WTC11 (cell line): ENCODE measurements at regions not wholly inside any gene's neighbourhood (a gene's known extent, or its start where the extent isn't known, plus 50 kb on each side); places are given as distances from the start of the nearest gene placed in this dataset.
A peak's percentile ranks its signal among the peaks of the same experiment; 100 is the strongest.

Source experiments
- ATAC-seq: fragments of 200-7000 bp; cut with Tn5 transposase; 2 replicates; pipeline ENCODE4 v1.10.0; 2021; ENCODE audit warnings: mild to moderate bottlenecking, moderate library complexity
- CTCF ChIA-PET: fragments of 300-600 bp; sonication (Branson Sonifier 250); formaldehyde crosslinking; loops from one replicate; lab custom pipeline; 2021; ENCODE audit warnings: antibody characterized with exemption; lab: Charles Lee
- POLR2A ChIA-PET: fragments of 350-600 bp; sonication (Branson Sonifier 250); formaldehyde crosslinking; loops from one replicate; lab custom pipeline; 2021; ENCODE audit warnings: antibody characterized with exemption; lab: Charles Lee
- DNase-seq: peaks from one replicate; pipeline ENCODE4 v3.0.0; 2021; ENCODE audit warnings: low spot score
- H3K27ac Mint-ChIP-seq: 2 replicates; pipeline ENCODE4 v1.8.0; 2021; ENCODE audit warnings: mixed read lengths
- H3K27me3 Mint-ChIP-seq: 2 replicates; pipeline ENCODE4 v1.8.0; 2021; ENCODE audit warnings: low read depth, mild to moderate bottlenecking, moderate library complexity, mixed read lengths
- H3K36me3 Mint-ChIP-seq: 2 replicates; pipeline ENCODE4 v1.8.0; 2021; ENCODE audit warnings: mixed read lengths
- H3K4me1 Mint-ChIP-seq: 2 replicates; pipeline ENCODE4 v1.8.0; 2022; ENCODE audit warnings: mixed read lengths
- H3K4me3 Mint-ChIP-seq: 2 replicates; pipeline ENCODE4 v1.8.0; 2021; ENCODE audit warnings: mild to moderate bottlenecking, moderate library complexity, mixed read lengths
- H3K9me3 Mint-ChIP-seq: 2 replicates; pipeline ENCODE4 v1.8.0; 2021; ENCODE audit warnings: mixed read lengths
- ATF1 ChIP-seq: sonication (generic); formaldehyde crosslinking; IDR thresholded peaks from 2 replicates; pipeline ENCODE4 v1.8.1; 2023; ENCODE audit warnings: mild to moderate bottlenecking, moderate library complexity, missing genetic modification reagents
- ATF3 ChIP-seq: sonication (generic); formaldehyde crosslinking; conservative IDR thresholded peaks from 2 replicates; pipeline ENCODE4 v1.8.1; 2022; ENCODE audit warnings: mild to moderate bottlenecking, missing genetic modification reagents
- ATF6 ChIP-seq: sonication (generic); formaldehyde crosslinking; IDR thresholded peaks from 2 replicates; pipeline ENCODE4 v1.8.1; 2023; ENCODE audit warnings: mild to moderate bottlenecking, missing genetic modification reagents
- CBFB ChIP-seq: sonication (generic); formaldehyde crosslinking; IDR thresholded peaks from 2 replicates; pipeline ENCODE4 v1.8.1; 2022; ENCODE audit warnings: mild to moderate bottlenecking, low read depth, missing genetic modification reagents
- CDX4 ChIP-seq: fragments of 250-450 bp; sonication (Bioruptor Pico); IDR thresholded peaks from 2 replicates; pipeline ENCODE4 v1.9.0; 2021; ENCODE audit warnings: moderate library complexity, mild to moderate bottlenecking, inconsistent platforms, borderline replicate concordance
- E2F5 ChIP-seq: sonication (generic); formaldehyde crosslinking; IDR thresholded peaks from 2 replicates; pipeline ENCODE4 v1.8.1; 2022; ENCODE audit warnings: mild to moderate bottlenecking, moderate library complexity, missing genetic modification reagents
- EMX1 ChIP-seq: fragments of 250-450 bp; sonication (Bioruptor Pico); IDR thresholded peaks from 2 replicates; pipeline ENCODE4 v1.8.0; 2021; ENCODE audit warnings: mild to moderate bottlenecking
- ERG ChIP-seq: fragments of 250-450 bp; sonication (Bioruptor Pico); IDR thresholded peaks from 2 replicates; pipeline ENCODE4 v1.8.0; 2021; ENCODE audit warnings: mild to moderate bottlenecking
- FOXJ3 ChIP-seq: sonication (generic); formaldehyde crosslinking; IDR thresholded peaks from 2 replicates; pipeline ENCODE4 v1.9.0; 2021; ENCODE audit warnings: missing genetic modification reagents, mild to moderate bottlenecking, borderline replicate concordance
- GABPB1 ChIP-seq: sonication (generic); formaldehyde crosslinking; IDR thresholded peaks from 2 replicates; pipeline ENCODE4 v1.8.1; 2023; ENCODE audit warnings: mild to moderate bottlenecking, missing genetic modification reagents
- IRF1 ChIP-seq: sonication (generic); formaldehyde crosslinking; IDR thresholded peaks from 2 replicates; pipeline ENCODE4 v1.8.0; 2023; ENCODE audit warnings: missing genetic modification reagents
- IRF2 ChIP-seq: sonication (generic); formaldehyde crosslinking; IDR thresholded peaks from 2 replicates; pipeline ENCODE4 v1.8.0; 2022; ENCODE audit warnings: low read depth, missing genetic modification reagents, borderline replicate concordance
- MAX ChIP-seq: sonication (generic); formaldehyde crosslinking; IDR thresholded peaks from 2 replicates; pipeline ENCODE4 v1.8.0; 2022; ENCODE audit warnings: mild to moderate bottlenecking, missing genetic modification reagents
- MLX ChIP-seq: sonication (generic); formaldehyde crosslinking; IDR thresholded peaks from 2 replicates; pipeline ENCODE4 v1.8.1; 2023; ENCODE audit warnings: mild to moderate bottlenecking, missing genetic modification reagents, moderate library complexity
- NFATC4 ChIP-seq: fragments of 250-450 bp; sonication (Bioruptor Pico); IDR thresholded peaks from 2 replicates; pipeline ENCODE4 v1.9.0; 2021; ENCODE audit warnings: mild to moderate bottlenecking
- PRRX2 ChIP-seq: fragments of 250-450 bp; sonication (Bioruptor Pico); IDR thresholded peaks from 2 replicates; pipeline ENCODE4 v1.8.0; 2021; ENCODE audit warnings: mild to moderate bottlenecking
- RELA ChIP-seq: sonication (generic); formaldehyde crosslinking; IDR thresholded peaks from 2 replicates; pipeline ENCODE4 v1.8.1; 2022; ENCODE audit warnings: missing genetic modification reagents, mild to moderate bottlenecking, borderline replicate concordance
- RORB ChIP-seq: fragments of 250-450 bp; sonication (Bioruptor Pico); IDR thresholded peaks from 2 replicates; pipeline ENCODE4 v1.9.0; 2021; ENCODE audit warnings: mild to moderate bottlenecking
- SMAD3 ChIP-seq: sonication (generic); formaldehyde crosslinking; IDR thresholded peaks from 2 replicates; pipeline ENCODE4 v1.8.0; 2022; ENCODE audit warnings: missing genetic modification reagents, mild to moderate bottlenecking, borderline replicate concordance
- SP1 ChIP-seq: sonication (generic); formaldehyde crosslinking; conservative IDR thresholded peaks from 2 replicates; pipeline ENCODE4 v1.8.1; 2022; ENCODE audit warnings: missing genetic modification reagents
- TCF7 ChIP-seq: sonication (generic); formaldehyde crosslinking; IDR thresholded peaks from 2 replicates; pipeline ENCODE4 v1.8.0; 2022; ENCODE audit warnings: mild to moderate bottlenecking, low read depth, missing genetic modification reagents, moderate library complexity
- USF1 ChIP-seq: sonication (generic); formaldehyde crosslinking; IDR thresholded peaks from 2 replicates; pipeline ENCODE4 v1.8.0; 2022; ENCODE audit warnings: mild to moderate bottlenecking, missing genetic modification reagents
- USF2 ChIP-seq: sonication (generic); formaldehyde crosslinking; IDR thresholded peaks from 2 replicates; pipeline ENCODE4 v1.8.1; 2023; ENCODE audit warnings: mild to moderate bottlenecking, missing genetic modification reagents, moderate library complexity
- ZBTB21 ChIP-seq: sonication (generic); formaldehyde crosslinking; IDR thresholded peaks from 2 replicates; pipeline ENCODE4 v1.8.1; 2023; ENCODE audit warnings: mild to moderate bottlenecking, missing genetic modification reagents, borderline replicate concordance
- ZNF263 ChIP-seq: sonication (generic); formaldehyde crosslinking; IDR thresholded peaks from 2 replicates; pipeline ENCODE4 v1.8.1; 2022; ENCODE audit warnings: low read depth, mild to moderate bottlenecking, moderate library complexity, missing genetic modification reagents

- Mint-ChIP-seq H3K9me3 (no peaks in the 10 kb centered on the region), H3K4me1 (peaks cover 6% of the 10 kb centered on the region), H3K27ac (no peak overlapping the region), H3K36me3 (no peaks in the 10 kb centered on the region), H3K4me3 (no peak overlapping the region), H3K27me3 (no peaks in the 10 kb centered on the region)
- POLR2A ChIA-PET, result no interaction called here
- CTCF ChIA-PET, result no interaction called here
- ATAC-seq, result no peak
- no peak for DNase-seq
- TF ChIP-seq USF2 (CRISPR knock-in tag) (no peak), EMX1 (no peak), MLX (no peak), CBFB (no peak), ATF3 (CRISPR knock-in tag) (no peak), ATF1 (CRISPR knock-in tag) (no peak), NFATC4 (CRISPR knock-in tag) (no peak), SP1 (no peak), ZBTB21 (CRISPR knock-in tag) (no peak), RORB (CRISPR knock-in tag) (no peak), FOXJ3 (CRISPR knock-in tag) (no peak), TCF7 (CRISPR knock-in tag) (no peak), ATF6 (CRISPR knock-in tag) (no peak), E2F5 (CRISPR knock-in tag) (no peak), GABPB1 (CRISPR knock-in tag) (no peak), SMAD3 (no peak), USF1 (CRISPR knock-in tag) (no peak)
Measured at GRCh38 chr9:79116041-79116440, 455.7 kb upstream of the TLE4 start.

GRCh38 chr9:79116709-79117108 lies 455.1 kb upstream of the TLE4 start:
- ChIA-PET CTCF (no interaction called here), POLR2A (no interaction called here)
- Mint-ChIP-seq H3K4me3 (no peak overlapping the region), H3K36me3 (no peaks in the 10 kb centered on the region), H3K9me3 (no peaks in the 10 kb centered on the region), H3K27me3 (no peaks in the 10 kb centered on the region), H3K27ac (no peak overlapping the region), H3K4me1 (peaks cover 6% of the 10 kb centered on the region)
- ATAC-seq, result no peak
- no peak for TF ChIP-seq MAX
- TF ChIP-seq RORB (CRISPR knock-in tag), result no peak
- no peak for DNase-seq

- H3K4me1 Mint-ChIP-seq, result peaks cover 13% of the 10 kb centered on the region
- H3K4me3 Mint-ChIP-seq, result no peak overlapping the region
- CTCF ChIA-PET, result interaction anchor here (1.1 to 1.6 kb wide), 3 partner anchors 9 to 135 kb away, joined by 4 to 5 read pairs (median 5); no protein-coding TSS in a partner anchor
- POLR2A ChIA-PET, result no interaction called here
- no peaks in the 10 kb centered on the region for H3K27me3 Mint-ChIP-seq
- 0 out of 2 replicates have a peak, but pooled peaks cover 4% of the 10 kb centered on the region for H3K9me3 Mint-ChIP-seq
- no peaks in the 10 kb centered on the region for H3K36me3 Mint-ChIP-seq
- DNase-seq (no peak), ATAC-seq (peak; percentile 53)
- H3K27ac Mint-ChIP-seq, result no peak overlapping the region
- TF ChIP-seq SMAD3, result no peak
- TF ChIP-seq ERG, result no peak
- no peak for TF ChIP-seq CDX4
- TF ChIP-seq RELA (CRISPR knock-in tag), result no peak
- TF ChIP-seq IRF1 (CRISPR knock-in tag), result no peak
- no peak for TF ChIP-seq ZNF263
- no peak for TF ChIP-seq NFATC4 (CRISPR knock-in tag)
- TF ChIP-seq USF1 (CRISPR knock-in tag), result no peak
- no peak for TF ChIP-seq IRF2
- no peak for TF ChIP-seq PRRX2
Measured at GRCh38 chr9:79120533-79120932, 451.2 kb upstream of the TLE4 start.
